OCI-LY3 (cell line): ENCODE measurements at regions not wholly inside any gene's neighbourhood (a gene's known extent, or its start where the extent isn't known, plus 50 kb on each side); places are given as distances from the start of the nearest gene placed in this dataset.

Experiments
- H2AFZ ChIP-seq: fragments of 200-600, 300-600 bp; shearing (Covaris generic); 2 replicates; pipeline ENCODE4 v1.6.0; 2014; ENCODE audit warnings: antibody characterized with exemption, low read depth, low read length
- H3K27ac ChIP-seq: fragments of 200-600, 300-600 bp; sonication (generic); 2 replicates; pipeline ENCODE4 v1.5.1; 2014; ENCODE audit warnings: mild to moderate bottlenecking, low read length, moderate library complexity, mixed read lengths
- H3K27me3 ChIP-seq: fragments of 200-600, 300-600 bp; sonication (generic); 2 replicates; pipeline ENCODE4 v1.6.1; 2014; ENCODE audit warnings: low read depth, low read length, mixed read lengths
- H3K36me3 ChIP-seq: fragments of 200-600, 300-600 bp; sonication (generic); replicated peaks from 2 replicates; pipeline ENCODE3; 2014; ENCODE audit warnings: low read depth, low read length, mixed read lengths
- H3K4me1 ChIP-seq: fragments of 300-600, 200-600 bp; sonication (generic); 2 replicates; pipeline ENCODE4 v1.6.1; 2014; ENCODE audit warnings: low read length, mixed read lengths
- H3K4me2 ChIP-seq: fragments of 200-600, 300-600 bp; sonication (generic); 2 replicates; pipeline ENCODE4 v1.6.1; 2014; ENCODE audit warnings: low read length, mixed read lengths
- H3K4me3 ChIP-seq: fragments of 300-600, 200-600 bp; sonication (generic); 2 replicates; pipeline ENCODE4 v1.5.1; 2014; ENCODE audit warnings: antibody characterized with exemption, mild to moderate bottlenecking, low read length, moderate library complexity
- H3K79me2 ChIP-seq: fragments of 300-600, 200-600 bp; shearing (Covaris generic); 2 replicates; pipeline ENCODE4 v1.6.1; 2014; ENCODE audit warnings: mild to moderate bottlenecking, low read length, mixed read lengths
- H3K9ac ChIP-seq: fragments of 300-600, 200-600 bp; shearing (Covaris generic); 2 replicates; pipeline ENCODE4 v1.6.0; 2014; ENCODE audit warnings: mild to moderate bottlenecking, low read length, moderate library complexity
- H3K9me3 ChIP-seq: fragments of 200-600, 300-600 bp; shearing (Covaris generic); 2 replicates; pipeline ENCODE4 v1.6.1; 2014; ENCODE audit warnings: low read length, mixed read lengths; ENCODE audit not compliant: insufficient read depth
- H4K20me1 ChIP-seq: fragments of 200-600, 300-600 bp; sonication (generic); 2 replicates; pipeline ENCODE4 v1.6.1; 2016; ENCODE audit warnings: low read length, mixed read lengths; ENCODE audit not compliant: insufficient read depth
- EZH2phosphoT487 ChIP-seq: fragments of 200-600 bp; shearing (Covaris generic); IDR thresholded peaks from 2 replicates; pipeline ENCODE4 v1.6.1; 2018; ENCODE audit warnings: antibody characterized with exemption, mixed run types, low read depth
- TF ChIP-seq, protein P1 (sequence below): fragments of 200-600, 300-600 bp; sonication (generic); IDR thresholded peaks from 2 replicates; pipeline ENCODE4 v1.5.1; 2014; ENCODE audit warnings: antibody characterized with exemption, low read length, low read depth

- Histone ChIP-seq H3K9me3 (no peaks in the 10 kb centered on the region), H3K4me1 (peaks cover 14% of the 10 kb centered on the region), H3K9ac (no peak overlapping the region), H3K4me3 (no peak overlapping the region), H3K27ac (no peak overlapping the region), H3K27me3 (no peaks in the 10 kb centered on the region), H4K20me1 (no peaks in the 10 kb centered on the region), H2AFZ (no peak overlapping the region), H3K4me2 (no peak overlapping the region), H3K36me3 (no peaks in the 10 kb centered on the region), H3K79me2 (no peaks in the 10 kb centered on the region)
- TF ChIP-seq, protein P1, sequence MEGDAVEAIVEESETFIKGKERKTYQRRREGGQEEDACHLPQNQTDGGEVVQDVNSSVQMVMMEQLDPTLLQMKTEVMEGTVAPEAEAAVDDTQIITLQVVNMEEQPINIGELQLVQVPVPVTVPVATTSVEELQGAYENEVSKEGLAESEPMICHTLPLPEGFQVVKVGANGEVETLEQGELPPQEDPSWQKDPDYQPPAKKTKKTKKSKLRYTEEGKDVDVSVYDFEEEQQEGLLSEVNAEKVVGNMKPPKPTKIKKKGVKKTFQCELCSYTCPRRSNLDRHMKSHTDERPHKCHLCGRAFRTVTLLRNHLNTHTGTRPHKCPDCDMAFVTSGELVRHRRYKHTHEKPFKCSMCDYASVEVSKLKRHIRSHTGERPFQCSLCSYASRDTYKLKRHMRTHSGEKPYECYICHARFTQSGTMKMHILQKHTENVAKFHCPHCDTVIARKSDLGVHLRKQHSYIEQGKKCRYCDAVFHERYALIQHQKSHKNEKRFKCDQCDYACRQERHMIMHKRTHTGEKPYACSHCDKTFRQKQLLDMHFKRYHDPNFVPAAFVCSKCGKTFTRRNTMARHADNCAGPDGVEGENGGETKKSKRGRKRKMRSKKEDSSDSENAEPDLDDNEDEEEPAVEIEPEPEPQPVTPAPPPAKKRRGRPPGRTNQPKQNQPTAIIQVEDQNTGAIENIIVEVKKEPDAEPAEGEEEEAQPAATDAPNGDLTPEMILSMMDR: no peak
- TF ChIP-seq EZH2phosphoT487: no peak
These were observed 112.8 kb downstream of the MSL3 start for GRCh38 chrX:11870789-11871188.

DNA sequence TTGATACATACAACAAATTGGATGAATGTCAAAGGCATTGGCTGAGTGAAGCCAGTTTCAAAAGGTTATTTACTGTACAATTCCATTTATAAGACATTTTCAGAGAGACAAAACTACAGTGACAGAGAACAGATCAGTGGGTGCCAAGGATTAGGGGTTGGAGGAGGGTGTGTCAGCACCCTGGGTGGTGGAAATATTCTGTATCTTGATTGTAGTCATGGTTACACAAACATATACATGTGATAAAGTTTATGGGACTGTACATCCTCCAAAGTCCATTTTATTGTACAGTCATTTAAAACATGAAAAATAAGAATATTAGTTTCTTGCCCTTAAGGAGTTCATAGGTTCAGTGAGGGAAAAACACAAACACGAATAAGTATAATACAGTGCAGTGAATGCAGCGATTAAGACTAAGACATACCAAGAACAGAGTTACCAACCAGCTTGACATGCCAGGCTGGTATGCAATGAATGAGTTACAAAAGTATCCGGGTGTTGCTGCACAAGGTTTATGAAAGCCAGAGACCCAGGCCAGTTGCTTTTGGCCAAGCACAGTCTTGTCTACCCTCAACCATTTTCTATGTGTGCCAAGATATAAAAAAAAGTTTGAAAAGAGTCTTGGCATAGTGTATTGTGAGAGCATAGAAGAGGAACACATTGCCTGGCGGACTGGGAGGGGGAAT is 123.6 kb downstream of the MSL3 start:
- H3K27me3 ChIP-seq: no peaks in the 10 kb centered on the region
- H3K4me3 ChIP-seq: no peak overlapping the region
- H3K4me2 ChIP-seq: no peak overlapping the region
- no peaks in the 10 kb centered on the region for H4K20me1 ChIP-seq
- no peak overlapping the region for H3K27ac ChIP-seq
- no peak for TF ChIP-seq EZH2phosphoT487
- TF ChIP-seq, protein P1: no peak
- H2AFZ ChIP-seq: no peak overlapping the region
- no peaks in the 10 kb centered on the region for H3K79me2 ChIP-seq
- H3K36me3 ChIP-seq: no peaks in the 10 kb centered on the region
- no peak overlapping the region for H3K9ac ChIP-seq
- H3K4me1 ChIP-seq: no peaks in the 10 kb centered on the region
- H3K9me3 ChIP-seq: no peaks in the 10 kb centered on the region

DNA sequence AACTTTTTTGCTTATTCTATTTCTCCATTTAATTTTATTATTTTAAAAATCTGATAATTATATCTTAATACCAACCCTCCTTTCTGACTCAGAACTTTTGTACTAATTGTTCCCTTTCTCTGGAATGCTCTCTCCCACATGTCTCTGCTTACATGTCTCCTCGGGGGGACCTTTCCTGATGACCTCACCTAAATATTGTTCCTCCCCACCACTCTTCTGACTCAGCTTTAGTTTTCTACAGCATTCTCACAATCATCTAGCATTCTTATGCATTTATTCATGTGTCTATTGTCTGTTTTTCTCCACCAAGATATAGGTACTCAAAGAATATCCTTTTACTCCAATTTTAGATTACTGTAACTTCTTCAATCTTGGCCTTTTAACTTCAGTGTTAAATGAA is 128.7 kb downstream of the MSL3 start:
- Histone ChIP-seq H3K9me3 (no peaks in the 10 kb centered on the region), H2AFZ (no peak overlapping the region), H3K79me2 (no peaks in the 10 kb centered on the region), H3K4me1 (no peaks in the 10 kb centered on the region), H4K20me1 (no peaks in the 10 kb centered on the region), H3K27ac (no peak overlapping the region), H3K27me3 (no peaks in the 10 kb centered on the region), H3K4me3 (no peak overlapping the region), H3K36me3 (no peaks in the 10 kb centered on the region), H3K9ac (no peak overlapping the region), H3K4me2 (no peak overlapping the region)
- TF ChIP-seq, protein P1: no peak
- no peak for TF ChIP-seq EZH2phosphoT487

- H3K9me3 ChIP-seq: no peaks in the 10 kb centered on the region
- no peaks in the 10 kb centered on the region for H3K36me3 ChIP-seq
- no peak overlapping the region for H2AFZ ChIP-seq
- no peaks in the 10 kb centered on the region for H4K20me1 ChIP-seq
- no peak overlapping the region for H3K4me3 ChIP-seq
- H3K27me3 ChIP-seq: no peaks in the 10 kb centered on the region
- H3K27ac ChIP-seq: no peak overlapping the region
- H3K4me2 ChIP-seq: no peak overlapping the region
- no peaks in the 10 kb centered on the region for H3K4me1 ChIP-seq
- no peak overlapping the region for H3K9ac ChIP-seq
- H3K79me2 ChIP-seq: no peaks in the 10 kb centered on the region
- no peak for TF ChIP-seq EZH2phosphoT487
- TF ChIP-seq, protein P1: no peak
These were observed 129.1 kb downstream of the MSL3 start for GRCh38 chrX:11887175-11887574.
